Cardiac muscle cell (in vitro differentiated cells and primary cell): ENCODE measurements at regions not wholly inside any gene's neighbourhood (a gene's known extent, or its start where the extent isn't known, plus 50 kb on each side); places are given as distances from the start of the nearest gene placed in this dataset.
A peak's percentile ranks its signal among the peaks of the same experiment; 100 is the strongest.

Source experiments
- DNase-seq, 2 donors: peaks; one replicate each; pipeline versions ENCODE4 v3.0.0 to v3.0.0-alpha.2; 2010 to 2017; ENCODE audit warnings: low read depth in 1 of 2, low spot score in 1 of 2
- H3K27ac ChIP-seq: fragments of 200-600 bp; sonication (generic); 2 replicates; pipeline ENCODE4 v1.5.1; 2016
- H3K27me3 ChIP-seq: fragments of 200-600 bp; sonication (generic); 2 replicates; pipeline ENCODE4 v1.6.0; 2016; ENCODE audit warnings: control low read depth
- H3K36me3 ChIP-seq: fragments of 200-600 bp; sonication (generic); 2 replicates; pipeline ENCODE4 v1.5.1; 2016; ENCODE audit warnings: control low read depth
- H3K4me1 ChIP-seq: fragments of 200-600 bp; sonication (generic); 2 replicates; pipeline ENCODE4 v1.8.1; 2017; ENCODE audit warnings: low read depth, mild to moderate bottlenecking, mixed run types
- H3K4me3 ChIP-seq: fragments of 200-600 bp; sonication (generic); 2 replicates; pipeline ENCODE4 v1.5.1; 2016; ENCODE audit warnings: mild to moderate bottlenecking
- H3K9me3 ChIP-seq: fragments of 200-600 bp; sonication (generic); 2 replicates; pipeline ENCODE4 v1.5.1; 2017; ENCODE audit warnings: low read depth, mild to moderate bottlenecking, control low read depth
- CTCF ChIP-seq: IDR thresholded peaks from 2 replicates; pipeline ENCODE4 v1.5.1; 2012; ENCODE audit warnings: low read depth, mild to moderate bottlenecking, low read length

DNA sequence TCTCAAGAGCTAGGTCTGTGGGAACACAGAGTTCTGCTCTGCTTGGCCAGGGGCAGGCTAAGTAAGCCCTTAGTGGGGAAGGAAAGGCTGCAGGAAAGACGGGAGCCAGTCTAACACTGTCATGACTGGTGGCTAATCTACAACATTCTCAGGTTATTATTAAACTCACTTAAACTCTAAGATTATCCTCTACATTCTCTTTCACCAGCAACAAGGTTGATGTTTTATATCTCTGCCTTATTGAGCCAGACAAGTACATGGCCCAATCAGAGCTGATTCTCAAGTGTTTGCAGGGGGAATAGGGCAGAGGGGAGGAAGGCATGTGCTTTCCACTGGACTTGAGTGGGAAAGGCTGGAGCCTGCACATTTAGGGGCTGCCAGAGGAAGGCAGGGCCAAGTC, 50.9 kb upstream of the FAM241A start:
- no peaks in the 10 kb centered on the region for H3K9me3 ChIP-seq
- peak in 1 of 2 donors; percentile 59 for DNase-seq
- TF ChIP-seq CTCF: no peak
- H3K4me1 ChIP-seq: no peaks in the 10 kb centered on the region
- H3K27ac ChIP-seq: peak overlapping the region; percentile 55
- H3K4me3 ChIP-seq: no peak overlapping the region
- no peaks in the 10 kb centered on the region for H3K36me3 ChIP-seq
- H3K27me3 ChIP-seq: no peaks in the 10 kb centered on the region
